Liver (tissue), 8 donors: ENCODE measurements at regions not wholly inside any gene's neighbourhood (a gene's known extent, or its start where the extent isn't known, plus 50 kb on each side); places are given as distances from the start of the nearest gene placed in this dataset.

Experiments
- DNase-seq: peaks from one replicate; pipeline ENCODE4 v3.0.0-alpha.2; 2017; ENCODE audit warnings: low spot score
- H3K27ac ChIP-seq, 2 donors: one replicate each; pipeline ENCODE4 v1.7.0; 2013; ENCODE audit warnings: inconsistent platforms in 2 of 2, low read length in 2 of 2, control low read depth in 1 of 2, low read depth in 1 of 2, mild to moderate bottlenecking in 1 of 2
- H3K27me3 ChIP-seq, 4 donors: one replicate each; pipeline versions ENCODE4 v1.6.1 to v1.7.0; 2013; ENCODE audit warnings: low read length in 3 of 4, inconsistent platforms in 1 of 4, mild to moderate bottlenecking in 1 of 4, moderate library complexity in 1 of 4; ENCODE audit not compliant: control insufficient read depth in 4 of 4, insufficient read depth in 4 of 4
- H3K36me3 ChIP-seq, 4 donors: one replicate each; pipeline versions ENCODE4 v1.6.1 to v1.7.0; 2013; ENCODE audit warnings: low read length in 3 of 4, mild to moderate bottlenecking in 3 of 4, low read depth in 1 of 4, moderate library complexity in 1 of 4; ENCODE audit not compliant: control insufficient read depth in 4 of 4, insufficient read depth in 3 of 4
- H3K4me1 ChIP-seq, 4 donors: one replicate each; pipeline versions ENCODE4 v1.6.1 to v1.7.0; 2013; ENCODE audit warnings: low read length in 3 of 4, mild to moderate bottlenecking in 3 of 4, moderate library complexity in 1 of 4; ENCODE audit not compliant: control insufficient read depth in 4 of 4, insufficient read depth in 4 of 4
- H3K4me3 ChIP-seq, 3 donors: one replicate each; pipeline versions ENCODE4 v1.6.1 to v1.7.0; 2013; ENCODE audit warnings: low read length in 3 of 3, control low read depth in 1 of 3, low read depth in 1 of 3, mild to moderate bottlenecking in 1 of 3
- H3K9ac ChIP-seq, 2 donors: one replicate each; pipeline ENCODE4 v1.7.0; 2013; ENCODE audit warnings: low read length in 2 of 2, mild to moderate bottlenecking in 2 of 2, moderate library complexity in 2 of 2, control low read depth in 1 of 2, low read depth in 1 of 2
- H3K9me3 ChIP-seq, 4 donors: one replicate each; pipeline versions ENCODE4 v1.6.1 to v1.7.0; 2013; ENCODE audit warnings: low read length in 3 of 4; ENCODE audit not compliant: control insufficient read depth in 4 of 4
- ATF3 ChIP-seq: IDR thresholded peaks from 2 replicates; pipeline ENCODE4 v1.6.1; 2016; ENCODE audit warnings: antibody characterized with exemption
- CTCF ChIP-seq: fragments of 150-350 bp; IDR thresholded peaks from 2 replicates; pipeline ENCODE4 v1.5.1; 2017; ENCODE audit warnings: improper control_type of control experiment, low read depth, low read length; ENCODE audit not compliant: missing input control
- FOXA1 ChIP-seq: IDR thresholded peaks from 2 replicates; pipeline ENCODE4 v1.6.1; 2016; ENCODE audit warnings: antibody characterized with exemption
- FOXA2 ChIP-seq: IDR thresholded peaks from 2 replicates; pipeline ENCODE4 v1.6.1; 2016; ENCODE audit warnings: antibody characterized with exemption
- GABPA ChIP-seq, 2 donors: IDR thresholded peaks in 1 of 2; conservative IDR thresholded peaks in 1 of 2; 2 replicates each; pipeline ENCODE4 v1.6.1; 2016; ENCODE audit warnings: antibody characterized with exemption in 2 of 2, mild to moderate bottlenecking in 1 of 2, moderate library complexity in 1 of 2
- HNF4A ChIP-seq, 2 donors: conservative IDR thresholded peaks; 2 replicates each; pipeline ENCODE4 v1.6.1; 2016; ENCODE audit warnings: antibody characterized with exemption in 2 of 2, mild to moderate bottlenecking in 2 of 2
- HNF4G ChIP-seq: IDR thresholded peaks from 2 replicates; pipeline ENCODE4 v1.6.1; 2016; ENCODE audit warnings: antibody characterized with exemption
- JUND ChIP-seq, 2 donors: IDR thresholded peaks; 2 replicates each; pipeline ENCODE4 v1.6.1; 2016; ENCODE audit warnings: antibody characterized with exemption in 2 of 2
- MAX ChIP-seq: IDR thresholded peaks from 2 replicates; pipeline ENCODE4 v1.6.1; 2016; ENCODE audit warnings: antibody characterized with exemption
- RXRA ChIP-seq, 2 donors: IDR thresholded peaks; 2 replicates each; pipeline ENCODE4 v1.6.1; 2017 to 2018; ENCODE audit warnings: antibody characterized with exemption in 2 of 2, mild to moderate bottlenecking in 1 of 2
- SP1 ChIP-seq: IDR thresholded peaks from 2 replicates; pipeline ENCODE4 v1.6.1; 2018; ENCODE audit warnings: antibody characterized with exemption, mild to moderate bottlenecking
- TAF1 ChIP-seq: conservative IDR thresholded peaks from 2 replicates; pipeline ENCODE4 v1.6.1; 2016; ENCODE audit warnings: antibody characterized with exemption, mild to moderate bottlenecking
- YY1 ChIP-seq: IDR thresholded peaks from 2 replicates; pipeline ENCODE4 v1.6.1; 2016; ENCODE audit warnings: antibody characterized with exemption, mild to moderate bottlenecking
- WGBS: extraction: QIAGEN DNeasy Blood & Tissue Kit; methylation state at CpG from one replicate; pipeline ENCODE4 v1.1.7; 2013; 5-methylcytosine and 5-hydroxymethylcytosine counted together
- TF ChIP-seq, protein P1 (sequence below): IDR thresholded peaks from 2 replicates; pipeline ENCODE4 v1.6.1; 2016; ENCODE audit warnings: antibody characterized with exemption
- donor health status: healthy.
- donor health status: healthy.
- donor health status: healthy.
- donor health status: healthy.
- donor health status: healthy.

DNA sequence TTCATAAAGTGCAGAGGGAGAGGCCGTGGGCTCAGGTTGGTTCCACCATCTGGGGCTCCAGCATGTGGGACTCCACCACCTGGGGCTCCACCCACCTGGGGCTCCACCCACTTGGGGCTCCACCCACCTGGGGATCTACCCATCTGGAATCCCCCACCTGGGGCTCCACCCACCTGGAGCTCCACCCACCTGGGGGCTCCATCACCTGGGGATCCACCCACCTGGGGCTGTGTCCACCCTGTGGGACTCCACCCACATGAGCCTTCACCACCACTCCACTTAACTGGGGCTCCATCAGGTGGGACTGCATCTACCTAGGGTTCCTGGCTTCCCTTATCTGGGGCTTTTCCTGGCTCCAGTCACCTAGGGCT is 226.0 kb upstream of the CDYL start:
- H3K9me3 ChIP-seq = no peaks in the 10 kb centered on the region
- no peak overlapping the region for H3K27ac ChIP-seq
- H3K4me3 ChIP-seq = no peak overlapping the region
- H3K27me3 ChIP-seq = peaks cover 0 to 10% (median 0%) of the 10 kb centered on the region in 4 donors
- 91% methylated on average over 1 of the region's 1 CpG for WGBS
- no peaks in the 10 kb centered on the region for H3K4me1 ChIP-seq
- no peak for DNase-seq
- H3K36me3 ChIP-seq = no peaks in the 10 kb centered on the region
- no peak overlapping the region for H3K9ac ChIP-seq
- no peak for TF ChIP-seq ATF3
- TF ChIP-seq, protein P1, sequence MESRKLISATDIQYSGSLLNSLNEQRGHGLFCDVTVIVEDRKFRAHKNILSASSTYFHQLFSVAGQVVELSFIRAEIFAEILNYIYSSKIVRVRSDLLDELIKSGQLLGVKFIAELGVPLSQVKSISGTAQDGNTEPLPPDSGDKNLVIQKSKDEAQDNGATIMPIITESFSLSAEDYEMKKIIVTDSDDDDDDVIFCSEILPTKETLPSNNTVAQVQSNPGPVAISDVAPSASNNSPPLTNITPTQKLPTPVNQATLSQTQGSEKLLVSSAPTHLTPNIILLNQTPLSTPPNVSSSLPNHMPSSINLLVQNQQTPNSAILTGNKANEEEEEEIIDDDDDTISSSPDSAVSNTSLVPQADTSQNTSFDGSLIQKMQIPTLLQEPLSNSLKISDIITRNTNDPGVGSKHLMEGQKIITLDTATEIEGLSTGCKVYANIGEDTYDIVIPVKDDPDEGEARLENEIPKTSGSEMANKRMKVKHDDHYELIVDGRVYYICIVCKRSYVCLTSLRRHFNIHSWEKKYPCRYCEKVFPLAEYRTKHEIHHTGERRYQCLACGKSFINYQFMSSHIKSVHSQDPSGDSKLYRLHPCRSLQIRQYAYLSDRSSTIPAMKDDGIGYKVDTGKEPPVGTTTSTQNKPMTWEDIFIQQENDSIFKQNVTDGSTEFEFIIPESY = no peak
- no peak for TF ChIP-seq YY1
- no peak for TF ChIP-seq SP1
- TF ChIP-seq FOXA1 = no peak
- TF ChIP-seq JUND (IDR thresholded peaks at IDR 0.05) = no peak

- H3K9me3 ChIP-seq = no peaks in the 10 kb centered on the region
- H3K27ac ChIP-seq = no peak overlapping the region
- TF ChIP-seq, protein P1 = no peak
- no peak for TF ChIP-seq YY1
- TF ChIP-seq ATF3 = no peak
- TF ChIP-seq JUND (IDR thresholded peaks at IDR 0.05) = no peak
- TF ChIP-seq RXRA (IDR thresholded peaks at IDR 0.05) = no peak
- no peak for TF ChIP-seq MAX
- TF ChIP-seq TAF1 = no peak
- no peak for TF ChIP-seq HNF4A (conservative IDR thresholded peaks at IDR 0.05)
- no peak for TF ChIP-seq CTCF
- TF ChIP-seq GABPA (IDR thresholded peaks at IDR 0.05 in 1 of 2, conservative IDR thresholded peaks at IDR 0.05 in 1 of 2) = no peak
- no peak for TF ChIP-seq FOXA2
- no peak for TF ChIP-seq HNF4G
- peaks cover 0 to 7% (median 0%) of the 10 kb centered on the region in 4 donors for H3K27me3 ChIP-seq
- no peak for DNase-seq
- no peaks in the 10 kb centered on the region for H3K4me1 ChIP-seq
- WGBS = 93% methylated on average over 23 of the region's 23 CpGs
- no peak overlapping the region for H3K9ac ChIP-seq
- no peaks in the 10 kb centered on the region for H3K36me3 ChIP-seq
- no peak overlapping the region for H3K4me3 ChIP-seq
These were observed 226.5 kb upstream of the CDYL start for GRCh38 chr6:4549556-4550226.
